Heart right ventricle (tissue), 16 donors: ENCODE measurements at regions not wholly inside any gene's neighbourhood (a gene's known extent, or its start where the extent isn't known, plus 50 kb on each side); places are given as distances from the start of the nearest gene placed in this dataset.

Source experiments
- ATAC-seq, 8 donors: fragments of 200-7000 bp; cut with Tn5 transposase; one replicate each; pipeline ENCODE4 v1.9.1; 2020; ENCODE audit warnings: mild to moderate bottlenecking in 8 of 8, moderate library complexity in 8 of 8, moderate number of reproducible peaks in 1 of 8
- DNase-seq, 2 donors: peaks; one replicate each; pipeline ENCODE4 v3.0.0-alpha.2; 2020
- H3K27ac ChIP-seq, 10 donors: fragments of 200-600 bp; sonication (generic) in 2 of 10; one replicate each; pipeline versions ENCODE4 v1.5.0 to v1.8.0; 2020 to 2022; ENCODE audit warnings: mild to moderate bottlenecking in 3 of 10
- H3K27me3 ChIP-seq, 7 donors: fragments of 200-600 bp; one replicate each; pipeline ENCODE4 v1.8.0; 2021 to 2022; ENCODE audit warnings: mild to moderate bottlenecking in 2 of 7
- H3K36me3 ChIP-seq, 9 donors: fragments of 200-600 bp; sonication (generic) in 1 of 9; one replicate each; pipeline versions ENCODE4 v1.5.0 to v1.8.0; 2020 to 2022; ENCODE audit warnings: mild to moderate bottlenecking in 2 of 9
- H3K4me1 ChIP-seq, 9 donors: fragments of 200-600 bp; sonication (generic) in 1 of 9; one replicate each; pipeline versions ENCODE4 v1.5.0 to v1.8.0; 2020 to 2022; ENCODE audit warnings: mild to moderate bottlenecking in 4 of 9
- H3K4me3 ChIP-seq, 10 donors: fragments of 200-600 bp; sonication (generic) in 2 of 10; one replicate each; pipeline versions ENCODE4 v1.5.0 to v1.8.0; 2020 to 2022; ENCODE audit warnings: mild to moderate bottlenecking in 7 of 10, moderate library complexity in 2 of 10
- H3K9me3 ChIP-seq, 11 donors: fragments of 200-600 bp in 10 of 11; sonication (generic) in 2 of 11; one replicate each; pipeline versions ENCODE4 v1.5.0 to v1.8.0; 2013 to 2022; ENCODE audit warnings: mild to moderate bottlenecking in 2 of 11, control low read depth in 1 of 11, moderate library complexity in 1 of 11
- WGBS, 2 donors: extraction: QIAGEN DNeasy Blood & Tissue Kit; methylation state at CpG; one replicate each; pipeline ENCODE4 v1.1.7; 2013; ENCODE audit warnings: inconsistent platforms in 1 of 2; 5-methylcytosine and 5-hydroxymethylcytosine counted together
- intact Hi-C, 10 donors: fragments of 100-400 bp; cut with DNase I; formaldehyde crosslinking; loops; one replicate each; pipeline versions ENCODE4 v1.11.1 to v1.14.2; 2022
- TF ChIP-seq, protein P1 (sequence below), 9 donors: fragments of 200-600 bp; sonication (generic) in 2 of 9; IDR thresholded peaks; one replicate each; pipeline versions ENCODE4 v1.5.0 to v1.8.0; 2021 to 2022; ENCODE audit warnings: antibody characterized with exemption in 9 of 9, mild to moderate bottlenecking in 5 of 9, moderate library complexity in 1 of 9
- donor health status: Arrhythmogenic right ventricular cardiomyopathy.
- donor health status: ischemic (EF 13 %, LVEDD 7.1; RV severe dilation, severe dysfunction).
- donor health status: healthy with polysubstance abuse.
- donor health status: DM: no; HTN: yes; CAD: no.
- donor health status: DM: no; HTN: no; CAD: no.
- donor health status: ischemic (EF 25% LVEDD 6.9; RV normal size, moderate dysfunction).
- donor health status: ischemic (EF 25% LVEDD 5.7; RV mildly dilated, moderate dysfunction).
- donor health status: healthy.
- donor health status: DM: yes; HTN: yes; CAD: no.
- donor health status: Ischemic cardiomyopathy.
- donor health status: ischemic (EF 35%, LVEDD 5.7; RV mildly dilated, moderate dysfunction).
- donor health status: nonischemic (EF 11% LVEDD 7.7; RV severe dilation, severe dysfunction).
- donor health status: DM: yes; HTN: yes; CAD: no.
- donor health status: PGD.
- donor health status: ischemic (EF 29% LVEDD 5.4; RV normal size, mild dysfunction).
- donor health status: nonischemic (EF 23%, LVEDD 6.1; RV moderate dilation, normal function).

DNA sequence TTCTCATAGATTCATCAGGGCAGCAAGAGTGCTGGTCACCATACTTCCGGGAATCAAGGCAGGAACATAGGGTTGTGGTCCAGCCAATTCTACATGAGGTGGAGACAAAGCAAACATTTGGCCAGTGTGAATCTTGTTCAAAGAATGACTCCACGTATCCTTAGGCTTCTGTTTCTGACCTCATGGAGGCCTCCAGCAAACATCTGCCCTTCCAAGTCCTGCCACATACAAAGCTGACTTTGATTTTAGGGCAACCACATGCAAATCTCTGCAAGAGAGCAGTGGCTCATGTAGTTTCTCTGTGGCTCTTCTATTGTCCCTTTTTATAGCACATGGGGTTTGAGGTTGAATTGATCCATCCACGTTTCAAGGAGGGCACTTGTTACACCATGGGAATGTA, 132.1 kb upstream of the MMADHC start:
- DNase-seq (no peak), ATAC-seq (no peak)
- intact Hi-C loops = no loop called here
- 81 to 85% methylated on average over 3 of the region's 3 CpGs for WGBS, 2 donors
- H3K4me1 ChIP-seq = no peaks in the 10 kb centered on the region
- TF ChIP-seq, protein P1, sequence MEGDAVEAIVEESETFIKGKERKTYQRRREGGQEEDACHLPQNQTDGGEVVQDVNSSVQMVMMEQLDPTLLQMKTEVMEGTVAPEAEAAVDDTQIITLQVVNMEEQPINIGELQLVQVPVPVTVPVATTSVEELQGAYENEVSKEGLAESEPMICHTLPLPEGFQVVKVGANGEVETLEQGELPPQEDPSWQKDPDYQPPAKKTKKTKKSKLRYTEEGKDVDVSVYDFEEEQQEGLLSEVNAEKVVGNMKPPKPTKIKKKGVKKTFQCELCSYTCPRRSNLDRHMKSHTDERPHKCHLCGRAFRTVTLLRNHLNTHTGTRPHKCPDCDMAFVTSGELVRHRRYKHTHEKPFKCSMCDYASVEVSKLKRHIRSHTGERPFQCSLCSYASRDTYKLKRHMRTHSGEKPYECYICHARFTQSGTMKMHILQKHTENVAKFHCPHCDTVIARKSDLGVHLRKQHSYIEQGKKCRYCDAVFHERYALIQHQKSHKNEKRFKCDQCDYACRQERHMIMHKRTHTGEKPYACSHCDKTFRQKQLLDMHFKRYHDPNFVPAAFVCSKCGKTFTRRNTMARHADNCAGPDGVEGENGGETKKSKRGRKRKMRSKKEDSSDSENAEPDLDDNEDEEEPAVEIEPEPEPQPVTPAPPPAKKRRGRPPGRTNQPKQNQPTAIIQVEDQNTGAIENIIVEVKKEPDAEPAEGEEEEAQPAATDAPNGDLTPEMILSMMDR (IDR thresholded peaks at IDR 0.05) = no peak
- H3K9me3 ChIP-seq = peaks cover 0 to 3% (median 0%) of the 10 kb centered on the region in 11 donors
- H3K27ac ChIP-seq = no peak overlapping the region
- no peaks in the 10 kb centered on the region for H3K36me3 ChIP-seq
- H3K4me3 ChIP-seq = no peak overlapping the region
- no peaks in the 10 kb centered on the region for H3K27me3 ChIP-seq

GRCh38 chr2:149716687-149717086, 129.1 kb upstream of the MMADHC start:
- H3K36me3 ChIP-seq = no peaks in the 10 kb centered on the region
- ATAC-seq = no peak
- TF ChIP-seq, protein P1 (IDR thresholded peaks at IDR 0.05) = no peak
- H3K27ac ChIP-seq = no peak overlapping the region
- no peaks in the 10 kb centered on the region for H3K4me1 ChIP-seq
- 75 to 78% methylated on average over 6 of the region's 6 CpGs for WGBS, 2 donors
- no peak overlapping the region for H3K4me3 ChIP-seq
- H3K27me3 ChIP-seq = no peaks in the 10 kb centered on the region
- no peak for DNase-seq
- H3K9me3 ChIP-seq = no peaks in the 10 kb centered on the region
- intact Hi-C loops = no loop called here

GRCh38 chr2:149715894-149716293, 128.3 kb upstream of the MMADHC start:
- Histone ChIP-seq H3K4me1 (no peaks in the 10 kb centered on the region), H3K36me3 (no peaks in the 10 kb centered on the region), H3K27me3 (no peaks in the 10 kb centered on the region), H3K27ac (no peak overlapping the region), H3K9me3 (no peaks in the 10 kb centered on the region), H3K4me3 (no peak overlapping the region)
- TF ChIP-seq, protein P1 (IDR thresholded peaks at IDR 0.05) = no peak
- DNase-seq = no peak
- intact Hi-C loops = no loop called here
- WGBS, 2 donors = 82 to 95% methylated on average over 2 of the region's 2 CpGs
- no peak for ATAC-seq

DNA sequence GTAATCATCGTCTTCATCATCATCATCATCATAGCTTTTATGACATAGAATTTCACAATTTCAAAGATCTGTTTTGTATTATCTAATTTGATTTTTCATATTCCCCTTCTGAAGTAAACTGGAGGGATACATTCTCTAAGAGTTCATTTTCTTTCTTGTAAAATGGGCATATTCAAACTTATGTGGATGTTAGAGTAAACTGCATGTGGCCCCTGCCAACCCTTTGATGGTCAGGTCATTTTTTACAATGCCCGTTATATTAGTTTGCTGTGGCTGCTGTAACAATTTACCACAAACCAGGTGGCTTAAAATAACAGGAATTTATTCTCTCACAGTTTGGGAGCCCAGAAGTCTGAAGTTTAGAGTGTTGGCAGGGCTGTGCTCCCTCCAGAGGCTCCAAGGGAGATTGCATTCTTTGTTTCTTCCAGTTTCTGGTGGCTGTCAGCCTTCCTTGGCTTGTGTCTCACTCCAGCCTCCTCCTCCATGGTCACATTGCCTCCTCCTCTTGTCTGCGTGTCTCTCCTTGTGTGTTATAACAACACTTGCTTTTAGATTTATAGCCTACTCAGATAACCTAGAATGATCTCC, 127.5 kb upstream of the MMADHC start:
- WGBS, 2 donors = 76 to 83% methylated on average over 3 of the region's 3 CpGs
- intact Hi-C loops = no loop called here

More for the DNA sequence above, 127.5 kb upstream of the MMADHC start:
- Histone ChIP-seq H3K4me1 (no peaks in the 10 kb centered on the region), H3K9me3 (no peaks in the 10 kb centered on the region), H3K27me3 (no peaks in the 10 kb centered on the region), H3K27ac (no peak overlapping the region), H3K4me3 (no peak overlapping the region), H3K36me3 (no peaks in the 10 kb centered on the region)
- ATAC-seq (peak in 1 of 8 donors; percentile 50), DNase-seq (no peak)
- TF ChIP-seq, protein P1 (IDR thresholded peaks at IDR 0.05) = peak in 7 of 9 donors; percentile 13 to 43 (median 32)
